Neural progenitor cell (in vitro differentiated cells): ENCODE measurements at regions not wholly inside any gene's neighbourhood (a gene's known extent, or its start where the extent isn't known, plus 50 kb on each side); places are given as distances from the start of the nearest gene placed in this dataset. TPM values are rescaled to one million over a fixed set of nuclear protein-coding genes. Genes with fewer than 3 reads are reported as not detected.
"Not testable (repeated sequence)": the region's sequence is repeated elsewhere in the genome, so short reads cannot be mapped to it uniquely, and the experiment has no call there.

ENCODE experiments used
- DNase-seq: peaks from one replicate; pipeline ENCODE4 v3.0.0-alpha.2; 2016; ENCODE audit warnings: low spot score
- H2AFZ ChIP-seq: fragments of 200-600 bp; sonication (generic); replicated peaks from 2 replicates; pipeline ENCODE4 v1.6.1; 2016; ENCODE audit warnings: antibody characterized with exemption
- H3F3A ChIP-seq: fragments of 200-600 bp; sonication (generic); 2 replicates; pipeline ENCODE4 v1.6.1; 2016; ENCODE audit warnings: antibody characterized with exemption, low read depth
- H3K27ac ChIP-seq: fragments of 200-600 bp; sonication (generic); 2 replicates; pipeline ENCODE4 v1.5.1; 2016; ENCODE audit warnings: mild to moderate bottlenecking
- H3K27me3 ChIP-seq: fragments of 200-600 bp; sonication (generic); 2 replicates; pipeline ENCODE4 v1.6.1; 2016; ENCODE audit warnings: mild to moderate bottlenecking, moderate library complexity
- H3K36me3 ChIP-seq: fragments of 200-600 bp; sonication (generic); 2 replicates; pipeline ENCODE4 v1.5.1; 2016
- H3K4me1 ChIP-seq: fragments of 200-600 bp; sonication (generic); 2 replicates; pipeline ENCODE4 v1.6.1; 2016; ENCODE audit warnings: mixed run types
- H3K4me2 ChIP-seq: fragments of 200-600 bp; sonication (generic); 2 replicates; pipeline ENCODE4 v1.6.1; 2016
- H3K4me3 ChIP-seq: fragments of 200-600 bp; sonication (generic); 2 replicates; pipeline ENCODE4 v1.5.1; 2016
- H3K79me2 ChIP-seq: fragments of 200-600 bp; sonication (generic); 2 replicates; pipeline ENCODE4 v1.6.1; 2016; ENCODE audit warnings: low read depth
- H3K9ac ChIP-seq: fragments of 200-600 bp; sonication (generic); 2 replicates; pipeline ENCODE4 v1.6.1; 2016
- H3K9me3 ChIP-seq: fragments of 200-600 bp; sonication (generic); 2 replicates; pipeline ENCODE4 v1.5.1; 2016; ENCODE audit warnings: low read depth
- H4K20me1 ChIP-seq: fragments of 200-600 bp; sonication (generic); 2 replicates; pipeline ENCODE4 v1.6.1; 2016; ENCODE audit warnings: low read depth
- H3K27ac Mint-ChIP-seq: 3 replicates; pipeline ENCODE4 v1.8.0; 2021; ENCODE audit warnings: mixed read lengths
- H3K27me3 Mint-ChIP-seq: 2 replicates; pipeline ENCODE4 v1.8.0; 2022; ENCODE audit warnings: low read depth, mild to moderate bottlenecking, inconsistent platforms, moderate library complexity, mixed read lengths; ENCODE audit not compliant: insufficient read depth
- H3K36me3 Mint-ChIP-seq: 3 replicates; pipeline ENCODE4 v1.8.0; 2021; ENCODE audit warnings: mixed read lengths
- H3K4me1 Mint-ChIP-seq: 3 replicates; pipeline ENCODE4 v1.8.0; 2021; ENCODE audit warnings: mixed read lengths
- H3K4me3 Mint-ChIP-seq: 3 replicates; pipeline ENCODE4 v1.8.0; 2021; ENCODE audit warnings: mild to moderate bottlenecking, moderate library complexity, mixed read lengths
- H3K9me3 Mint-ChIP-seq: 3 replicates; pipeline ENCODE4 v1.8.0; 2020; ENCODE audit warnings: mixed read lengths
- CTCF ChIP-seq: fragments of 200-600 bp; sonication (generic); IDR thresholded peaks from 2 replicates; pipeline ENCODE4 v1.5.1; 2017; ENCODE audit warnings: antibody characterized with exemption, mild to moderate bottlenecking
- EZH2 ChIP-seq: fragments of 200-600 bp; sonication (generic); IDR thresholded peaks from 2 replicates; pipeline ENCODE4 v1.6.1; 2017; ENCODE audit warnings: antibody characterized with exemption, mild to moderate bottlenecking, moderate library complexity
- EZH2phosphoT487 ChIP-seq: fragments of 200-600 bp; sonication (generic); IDR thresholded peaks from 2 replicates; pipeline ENCODE4 v1.6.1; 2017; ENCODE audit warnings: antibody characterized with exemption
- small RNA-seq: library from RNA; depleted of rRNA; stranded (forward); fragments of <200 nt; gene quantifications from one replicate; pipeline ENCODE3, GENCODE V24; 2015

DNA sequence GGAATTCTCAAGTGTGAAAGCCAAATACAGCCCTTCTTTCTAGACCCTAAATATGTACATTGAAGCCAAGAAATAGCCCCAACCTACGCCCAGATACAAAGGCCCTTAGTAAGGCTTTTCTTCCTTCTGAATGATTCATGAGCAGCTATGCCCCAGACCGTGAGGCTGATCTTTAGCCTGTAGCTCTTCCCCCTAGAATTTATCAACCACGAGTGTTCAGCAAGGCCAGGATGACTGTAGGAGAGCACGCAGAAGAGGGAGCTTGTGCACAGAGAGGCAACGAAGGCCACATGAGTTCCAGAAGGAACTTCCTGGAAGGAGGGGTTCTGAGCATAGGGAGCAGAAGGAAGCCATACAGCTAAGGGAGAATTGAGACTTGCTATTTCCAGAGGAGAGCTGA lies 53.0 kb upstream of the HABP2 start:
- Mint-ChIP-seq H3K4me1 (peaks cover 19% of the 10 kb centered on the region), H3K4me3 (no peak overlapping the region), H3K9me3 (no peaks in the 10 kb centered on the region), H3K27me3 (peaks cover 4% of the 10 kb centered on the region), H3K27ac (no peak overlapping the region), H3K36me3 (no peaks in the 10 kb centered on the region)
- no peak overlapping the region for H3K4me2 ChIP-seq
- H3K27me3 ChIP-seq, result no peaks in the 10 kb centered on the region
- no peak overlapping the region for H2AFZ ChIP-seq
- DNase-seq, result no peak
- H3K79me2 ChIP-seq, result no peaks in the 10 kb centered on the region
- H3K9me3 ChIP-seq, result no peaks in the 10 kb centered on the region
- no peak overlapping the region for H3K4me3 ChIP-seq
- TF ChIP-seq EZH2, result no peak
- no peak for TF ChIP-seq CTCF
- no peak for TF ChIP-seq EZH2phosphoT487
- no peaks in the 10 kb centered on the region for H3F3A ChIP-seq
- no peak overlapping the region for H3K27ac ChIP-seq
- H3K9ac ChIP-seq, result no peak overlapping the region
- no peaks in the 10 kb centered on the region for H3K36me3 ChIP-seq
- H3K4me1 ChIP-seq, result no peaks in the 10 kb centered on the region
- H4K20me1 ChIP-seq, result no peaks in the 10 kb centered on the region

DNA sequence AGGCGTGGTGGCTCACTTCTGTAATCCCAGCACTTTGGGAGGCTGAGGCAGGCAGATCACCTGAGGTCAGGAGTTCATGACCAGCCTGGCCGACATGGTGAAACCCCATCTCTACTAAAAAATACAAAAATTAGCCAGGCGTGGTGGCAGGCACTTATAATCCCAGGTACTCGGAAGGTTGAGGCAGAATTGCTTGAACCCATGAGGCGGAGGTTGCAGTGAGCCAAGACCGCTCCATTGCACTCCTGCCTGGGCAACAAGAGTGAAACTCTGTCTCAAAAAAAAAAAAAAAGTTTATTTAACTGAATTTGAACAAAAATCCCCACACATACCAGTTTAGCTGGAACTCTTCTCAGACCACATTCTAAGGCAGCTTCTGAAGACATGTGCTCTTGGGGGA lies 51.8 kb upstream of the HABP2 start:
- not testable (repeated sequence) for H3K27me3 Mint-ChIP-seq, H3K27ac Mint-ChIP-seq, H3K9me3 Mint-ChIP-seq

More for the DNA sequence above, 51.8 kb upstream of the HABP2 start:
- H3K4me1 Mint-ChIP-seq, H4K20me1 ChIP-seq, H3K27ac ChIP-seq, DNase-seq, H3K27me3 ChIP-seq, H3K79me2 ChIP-seq, H3K9ac ChIP-seq, H3F3A ChIP-seq, H3K36me3 ChIP-seq, H3K36me3 Mint-ChIP-seq, H3K4me2 ChIP-seq, H3K4me3 ChIP-seq, H3K4me3 Mint-ChIP-seq, H3K4me1 ChIP-seq, H2AFZ ChIP-seq, H3K9me3 ChIP-seq: not testable (repeated sequence)

Small RNA genes lying in the stretch of these regions (small RNA-seq; reads per million reads assigned to genes)
- not detected for gene RNU7-165P
